Middle frontal gyrus (tissue), 1 donor: ENCODE measurements at regions not wholly inside any gene's neighbourhood (a gene's known extent, or its start where the extent isn't known, plus 50 kb on each side); places are given as distances from the start of the nearest gene placed in this dataset.

Experiments used
- DNase-seq: peaks from one replicate; pipeline ENCODE4 v3.0.0-alpha.2; 2015; ENCODE audit warnings: low spot score; ENCODE audit errors: extremely low spot score

- peak; percentile 21 for DNase-seq
These were observed 60.1 kb downstream of the NABP1 start for GRCh38 chr2:191738003-191738402.

- no peak for DNase-seq
These were observed 60.7 kb downstream of the NABP1 start for GRCh38 chr2:191738667-191739066.

GRCh38 chr2:191739194-191739593 lies 61.3 kb downstream of the NABP1 start:
- DNase-seq, result no peak

- DNase-seq, result no peak
These were observed 62.1 kb downstream of the NABP1 start for GRCh38 chr2:191740016-191740419.

- no peak for DNase-seq
These were observed 62.8 kb downstream of the NABP1 start for GRCh38 chr2:191740759-191741158.

GRCh38 chr2:191746346-191747169 lies 68.6 kb downstream of the NABP1 start:
- DNase-seq, result no peak

- no peak for DNase-seq
These were observed 69.2 kb downstream of the NABP1 start for GRCh38 chr2:191747170-191747530.

- no peak for DNase-seq
These were observed 70.1 kb downstream of the NABP1 start for GRCh38 chr2:191748059-191748461.

GRCh38 chr2:191748528-191749180 lies 70.7 kb downstream of the NABP1 start:
- no peak for DNase-seq

GRCh38 chr2:191749181-191749540 lies 71.2 kb downstream of the NABP1 start:
- DNase-seq, result no peak

- DNase-seq, result no peak
These were observed 76.2 kb downstream of the NABP1 start for GRCh38 chr2:191754103-191754502.

GRCh38 chr2:191756761-191757160 lies 78.8 kb downstream of the NABP1 start:
- no peak for DNase-seq

- no peak for DNase-seq
These were observed 79.3 kb downstream of the NABP1 start for GRCh38 chr2:191757208-191757607.

- no peak for DNase-seq
These were observed 80.9 kb downstream of the NABP1 start for GRCh38 chr2:191758518-191759507.

- DNase-seq, result no peak
These were observed 81.7 kb downstream of the NABP1 start for GRCh38 chr2:191759680-191760079.

- DNase-seq, result no peak
These were observed 82.8 kb downstream of the NABP1 start for GRCh38 chr2:191760655-191761262.

- no peak for DNase-seq
These were observed 73.8 kb downstream of the CAVIN2 start for GRCh38 chr2:191773136-191773535.

- no peak for DNase-seq
These were observed 69.5 kb downstream of the CAVIN2 start for GRCh38 chr2:191777351-191777750.

GRCh38 chr2:191778041-191778440 lies 68.8 kb downstream of the CAVIN2 start:
- no peak for DNase-seq

- no peak for DNase-seq
These were observed 64.5 kb downstream of the CAVIN2 start for GRCh38 chr2:191782351-191782750.

GRCh38 chr2:191783416-191783815 lies 63.5 kb downstream of the CAVIN2 start:
- no peak for DNase-seq
